Mesenchymal stem cell (in vitro differentiated cells and primary cell): ENCODE measurements at regions not wholly inside any gene's neighbourhood (a gene's known extent, or its start where the extent isn't known, plus 50 kb on each side); places are given as distances from the start of the nearest gene placed in this dataset.

Experiments used
- DNase-seq: peaks from one replicate; pipeline ENCODE4 v3.0.0-alpha.2; 2013
- H2AFZ ChIP-seq: one replicate; pipeline ENCODE4 v1.6.1; 2013; ENCODE audit warnings: low read depth, mild to moderate bottlenecking, control low read depth, inconsistent platforms, low read length, moderate library complexity
- H2AK5ac ChIP-seq: 2 replicates; pipeline ENCODE4 v1.6.1; 2013; ENCODE audit warnings: low read length, moderate library complexity, mild to moderate bottlenecking, inconsistent platforms; ENCODE audit not compliant: severe bottlenecking
- H2BK120ac ChIP-seq: one replicate; pipeline ENCODE4 v1.6.1; 2013; ENCODE audit warnings: low read depth, mild to moderate bottlenecking, inconsistent platforms, low read length, moderate library complexity
- H2BK12ac ChIP-seq, 2 experiments: one replicate each; pipeline ENCODE4 v1.6.1; 2013; ENCODE audit warnings: inconsistent platforms in 2 of 2, low read length in 2 of 2, mild to moderate bottlenecking in 2 of 2, moderate library complexity in 2 of 2, control low read depth in 1 of 2
- H2BK15ac ChIP-seq: one replicate; pipeline ENCODE4 v1.6.1; 2013; ENCODE audit warnings: mild to moderate bottlenecking, low read depth, inconsistent platforms; ENCODE audit not compliant: poor library complexity, severe bottlenecking
- H2BK5ac ChIP-seq: 2 replicates; pipeline ENCODE4 v1.6.1; 2013; ENCODE audit warnings: low read depth, mild to moderate bottlenecking, low read length, control low read depth, inconsistent platforms; ENCODE audit not compliant: poor library complexity, severe bottlenecking
- H3K14ac ChIP-seq, 2 experiments: one replicate each; pipeline ENCODE4 v1.6.1; 2013; ENCODE audit warnings: inconsistent platforms in 2 of 2, low read length in 2 of 2, control low read depth in 1 of 2, mild to moderate bottlenecking in 1 of 2, moderate library complexity in 1 of 2
- H3K18ac ChIP-seq, 2 experiments: one replicate each; pipeline ENCODE4 v1.6.1; 2013; ENCODE audit warnings: inconsistent platforms in 2 of 2, low read length in 2 of 2, control low read depth in 1 of 2, low read depth in 1 of 2, mild to moderate bottlenecking in 1 of 2
- H3K23ac ChIP-seq, 2 experiments: one replicate each; pipeline ENCODE4 v1.6.1; 2013; ENCODE audit warnings: inconsistent platforms in 2 of 2, low read length in 2 of 2, mild to moderate bottlenecking in 2 of 2, moderate library complexity in 2 of 2, control low read depth in 1 of 2
- H3K27ac ChIP-seq: 2 replicates; pipeline ENCODE4 v1.5.1; 2013; ENCODE audit warnings: mild to moderate bottlenecking, moderate library complexity, low read length, control low read depth, inconsistent platforms; ENCODE audit not compliant: poor library complexity, severe bottlenecking
- H3K27me3 ChIP-seq, 2 experiments: 2 replicates each; pipeline versions ENCODE4 v1.6.1 to v1.7.0; 2013; ENCODE audit warnings: low read length in 2 of 2, mild to moderate bottlenecking in 2 of 2, moderate library complexity in 2 of 2, control low read depth in 1 of 2, inconsistent platforms in 1 of 2; ENCODE audit not compliant: control insufficient read depth in 1 of 2, insufficient read depth in 1 of 2
- H3K36me3 ChIP-seq, 2 experiments: 2 replicates each; pipeline versions ENCODE4 v1.6.1 to v1.7.0; 2013; ENCODE audit warnings: low read length in 2 of 2, control low read depth in 1 of 2, inconsistent platforms in 1 of 2, low read depth in 1 of 2, mild to moderate bottlenecking in 1 of 2; ENCODE audit not compliant: insufficient read depth in 2 of 2, control insufficient read depth in 1 of 2
- H3K4ac ChIP-seq, 2 experiments: one replicate each; pipeline ENCODE4 v1.6.1; 2013; ENCODE audit warnings: inconsistent platforms in 2 of 2, low read length in 2 of 2, mild to moderate bottlenecking in 2 of 2, moderate library complexity in 2 of 2, control low read depth in 1 of 2, low read depth in 1 of 2
- H3K4me1 ChIP-seq: 2 replicates; pipeline ENCODE4 v1.6.1; 2013; ENCODE audit warnings: low read depth, low read length, control low read depth; ENCODE audit not compliant: control insufficient read depth, insufficient read depth
- H3K4me2 ChIP-seq: 2 replicates; pipeline ENCODE4 v1.6.1; 2013; ENCODE audit warnings: low read length, mild to moderate bottlenecking, inconsistent platforms; ENCODE audit not compliant: poor library complexity, severe bottlenecking
- H3K4me3 ChIP-seq, 2 experiments: 2 replicates each; pipeline versions ENCODE4 v1.5.1 to v1.7.0; 2013; ENCODE audit warnings: low read length in 2 of 2, mild to moderate bottlenecking in 2 of 2, control low read depth in 1 of 2, low read depth in 1 of 2; ENCODE audit not compliant: insufficient read depth in 1 of 2
- H3K79me1 ChIP-seq: replicated peaks from 2 replicates; pipeline ENCODE4 v1.6.1; 2013; ENCODE audit warnings: mild to moderate bottlenecking, control low read depth, low read length, inconsistent platforms; ENCODE audit not compliant: poor library complexity, severe bottlenecking
- H3K9ac ChIP-seq: 2 replicates; pipeline ENCODE4 v1.7.0; 2013; ENCODE audit warnings: mild to moderate bottlenecking, low read length, moderate library complexity
- H3K9me3 ChIP-seq: 2 replicates; pipeline ENCODE4 v1.7.0; 2013; ENCODE audit warnings: mild to moderate bottlenecking, low read length; ENCODE audit not compliant: control insufficient read depth
- H4K8ac ChIP-seq: one replicate; pipeline ENCODE4 v1.6.1; 2013; ENCODE audit warnings: inconsistent platforms, mild to moderate bottlenecking, low read length, moderate library complexity
- H4K91ac ChIP-seq: one replicate; pipeline ENCODE4 v1.6.1; 2013; ENCODE audit warnings: mild to moderate bottlenecking, low read length, inconsistent platforms
- WGBS: methylation state at CpG from one replicate; pipeline ENCODE4 v1.1.7; 2013; ENCODE audit warnings: mixed read lengths; 5-methylcytosine and 5-hydroxymethylcytosine counted together

GRCh38 chr13:50257646-50258045 lies 242.4 kb downstream of the KCNRG start:
- 90% methylated on average over 2 of the region's 3 CpGs for WGBS
- Histone ChIP-seq H2BK120ac (no peak overlapping the region), H3K79me1 (no peaks in the 10 kb centered on the region), H4K91ac (no peak overlapping the region), H3K4me3 (no peak overlapping the region), H2AFZ (no peak overlapping the region), H4K8ac (no peak overlapping the region), H2BK15ac (no peak overlapping the region), H3K9ac (no peak overlapping the region), H2BK12ac (no peak overlapping the region), H3K4me2 (no peak overlapping the region), H2AK5ac (no peak overlapping the region), H3K27me3 (no peaks in the 10 kb centered on the region), H3K23ac (no peak overlapping the region), H3K27ac (no peak overlapping the region), H3K14ac (no peak overlapping the region), H3K9me3 (no peaks in the 10 kb centered on the region), H3K4me1 (no peaks in the 10 kb centered on the region), H3K36me3 (no peaks in the 10 kb centered on the region), H2BK5ac (no peak overlapping the region), H3K18ac (no peak overlapping the region), H3K4ac (no peak overlapping the region)
- no peak for DNase-seq

- Histone ChIP-seq H4K8ac (no peak overlapping the region), H3K4me3 (no peak overlapping the region), H2BK5ac (no peak overlapping the region), H3K23ac (no peak overlapping the region), H2AK5ac (no peak overlapping the region), H3K27ac (no peak overlapping the region), H4K91ac (no peak overlapping the region), H3K18ac (no peak overlapping the region), H3K27me3 (no peaks in the 10 kb centered on the region), H3K79me1 (no peaks in the 10 kb centered on the region), H2AFZ (no peak overlapping the region), H2BK12ac (no peak overlapping the region), H3K4ac (no peak overlapping the region), H3K9me3 (no peaks in the 10 kb centered on the region), H3K36me3 (no peaks in the 10 kb centered on the region), H2BK15ac (no peak overlapping the region), H3K14ac (no peak overlapping the region), H3K4me1 (peaks cover 1% of the 10 kb centered on the region), H2BK120ac (no peak overlapping the region), H3K4me2 (no peak overlapping the region), H3K9ac (no peak overlapping the region)
- DNase-seq = no peak
- 89% methylated on average over 5 of the region's 6 CpGs for WGBS
Measured at GRCh38 chr13:50261130-50261901, 246.1 kb downstream of the KCNRG start.

GRCh38 chr13:50267066-50267465 lies 251.8 kb downstream of the KCNRG start:
- DNase-seq = no peak
- Histone ChIP-seq H3K9me3 (no peaks in the 10 kb centered on the region), H3K27ac (no peak overlapping the region), H2AFZ (no peak overlapping the region), H4K8ac (no peak overlapping the region), H2BK12ac (no peak overlapping the region), H3K79me1 (no peaks in the 10 kb centered on the region), H3K9ac (no peak overlapping the region), H3K27me3 (no peaks in the 10 kb centered on the region), H3K14ac (no peak overlapping the region), H2BK5ac (no peak overlapping the region), H3K4me3 (no peak overlapping the region), H3K4me2 (no peak overlapping the region), H3K4ac (no peak overlapping the region), H2BK120ac (no peak overlapping the region), H3K23ac (no peak overlapping the region), H4K91ac (no peak overlapping the region), H3K36me3 (no peaks in the 10 kb centered on the region), H3K4me1 (peaks cover 3% of the 10 kb centered on the region), H2BK15ac (no peak overlapping the region), H3K18ac (no peak overlapping the region), H2AK5ac (no peak overlapping the region)
- WGBS = 79% methylated on average over 5 of the region's 5 CpGs

GRCh38 chr13:50267917-50268316 lies 252.7 kb downstream of the KCNRG start:
- no peak overlapping the region for H4K91ac ChIP-seq
- H3K4me1 ChIP-seq = peaks cover 3% of the 10 kb centered on the region
- no peaks in the 10 kb centered on the region for H3K79me1 ChIP-seq
- H3K27ac ChIP-seq = no peak overlapping the region
- H4K8ac ChIP-seq = no peak overlapping the region
- no peaks in the 10 kb centered on the region for H3K9me3 ChIP-seq
- no peak overlapping the region for H2BK120ac ChIP-seq
- no peak overlapping the region for H2AFZ ChIP-seq
- DNase-seq = no peak
- no peak overlapping the region for H3K4me2 ChIP-seq
- H3K4ac ChIP-seq = no peak overlapping the region
- no peak overlapping the region for H2BK12ac ChIP-seq
- H3K36me3 ChIP-seq = no peaks in the 10 kb centered on the region
- no peak overlapping the region for H3K4me3 ChIP-seq
- no peak overlapping the region for H2BK15ac ChIP-seq
- no peaks in the 10 kb centered on the region for H3K27me3 ChIP-seq
- H2AK5ac ChIP-seq = no peak overlapping the region
- H3K9ac ChIP-seq = no peak overlapping the region
- no peak overlapping the region for H3K14ac ChIP-seq
- H2BK5ac ChIP-seq = no peak overlapping the region
- no peak overlapping the region for H3K18ac ChIP-seq
- H3K23ac ChIP-seq = no peak overlapping the region
- WGBS = 91% methylated on average over 1 of the region's 1 CpG
